NCI-H345 treated with DMSO at 0.1 percent for 48 hours (cell line): ENCODE measurements at regions not wholly inside any gene's neighbourhood (a gene's known extent, or its start where the extent isn't known, plus 50 kb on each side); places are given as distances from the start of the nearest gene placed in this dataset.
"Not testable (repeated sequence)": the region's sequence is repeated elsewhere in the genome, so short reads cannot be mapped to it uniquely, and the experiment has no call there.

Experiments
- DNase-seq: peaks from one replicate; lab custom pipeline; 2025; ENCODE audit not compliant: unreplicated experiment; lab: John Stamatoyannopoulos, UW

GRCh38 chr10:131025333-131025732 lies 286.2 kb downstream of the TCERG1L start:
- no peak for DNase-seq

- no peak for DNase-seq
Measured at GRCh38 chr10:131027256-131027655, 284.3 kb downstream of the TCERG1L start.

- DNase-seq = no peak
Measured at GRCh38 chr10:131031346-131031745, 280.2 kb downstream of the TCERG1L start.

GRCh38 chr10:131032329-131033165 lies 279.0 kb downstream of the TCERG1L start:
- DNase-seq = no peak

GRCh38 chr10:131033166-131034085 lies 278.1 kb downstream of the TCERG1L start:
- DNase-seq = no peak

GRCh38 chr10:131034451-131034850 lies 277.1 kb downstream of the TCERG1L start:
- no peak for DNase-seq

- DNase-seq = no peak
Measured at GRCh38 chr10:131035779-131036178, 275.7 kb downstream of the TCERG1L start.

GRCh38 chr10:131038056-131038455 lies 273.5 kb downstream of the TCERG1L start:
- DNase-seq = no peak

- no peak for DNase-seq
Measured at GRCh38 chr10:131041031-131041430, 270.5 kb downstream of the TCERG1L start.

- DNase-seq = no peak
Measured at GRCh38 chr10:131041441-131041840, 270.1 kb downstream of the TCERG1L start.

GRCh38 chr10:131042015-131042414 lies 269.5 kb downstream of the TCERG1L start:
- not testable (repeated sequence) for DNase-seq
